ENCODE measurements at regions not wholly inside any gene's neighbourhood (a gene's known extent, or its start where the extent isn't known, plus 50 kb on each side); places are given as distances from the start of the nearest gene placed in this dataset.

DNA sequence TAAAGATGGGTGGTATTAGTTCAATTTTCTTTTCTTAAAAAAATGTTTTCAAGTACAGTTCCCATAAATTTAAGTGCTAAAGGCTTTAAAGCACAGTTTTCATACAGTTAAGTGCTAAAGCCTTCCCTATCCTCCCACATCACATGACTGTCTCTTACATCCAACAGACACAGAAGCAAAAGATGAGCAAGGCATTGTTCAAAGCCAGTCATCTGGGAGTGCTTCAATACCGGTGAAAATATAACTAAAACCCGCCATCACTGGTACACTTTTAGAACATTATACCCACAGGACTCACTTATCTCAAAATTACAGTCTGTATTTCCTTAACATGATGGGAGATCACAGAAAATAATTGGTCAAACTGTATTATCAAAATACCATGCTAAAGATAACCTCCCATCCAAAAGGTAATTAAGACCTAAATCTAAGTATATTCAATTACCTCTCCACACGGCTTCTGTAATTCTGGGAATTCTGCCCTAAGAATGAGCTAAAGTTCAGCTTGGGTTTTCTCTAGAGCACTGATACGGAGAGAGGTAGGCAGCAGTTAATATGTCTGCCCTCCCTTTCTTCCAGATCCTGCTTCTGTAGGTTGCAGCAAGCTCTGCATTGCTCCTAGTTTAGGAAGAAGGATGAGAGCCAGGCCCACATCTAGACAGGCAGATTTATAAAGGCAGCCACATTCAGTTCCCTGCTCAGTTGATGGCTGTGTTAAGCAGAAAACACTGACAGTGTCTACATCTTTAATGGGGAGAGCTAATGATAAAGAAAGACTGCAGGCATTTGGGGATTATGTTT is 474.8 kb upstream of the PFKP start:
- TF ChIP-seq CTCF (IDR thresholded peaks at IDR 0.05; ENCODE audit: extremely low read depth, missing control alignments), result no peak
- DNase-seq (ENCODE audit: low spot score), result no peak

- no peak for DNase-seq (ENCODE audit: low spot score)
- TF ChIP-seq CTCF (IDR thresholded peaks at IDR 0.05; ENCODE audit: extremely low read depth, missing control alignments), result no peak
Measured at GRCh38 chr10:2589196-2589595, 478.2 kb upstream of the PFKP start.

GRCh38 chr10:2584385-2584784 is 483.0 kb upstream of the PFKP start:
- no peak for TF ChIP-seq CTCF (IDR thresholded peaks at IDR 0.05; ENCODE audit: extremely low read depth, missing control alignments)
- DNase-seq (ENCODE audit: low spot score), result no peak

DNA sequence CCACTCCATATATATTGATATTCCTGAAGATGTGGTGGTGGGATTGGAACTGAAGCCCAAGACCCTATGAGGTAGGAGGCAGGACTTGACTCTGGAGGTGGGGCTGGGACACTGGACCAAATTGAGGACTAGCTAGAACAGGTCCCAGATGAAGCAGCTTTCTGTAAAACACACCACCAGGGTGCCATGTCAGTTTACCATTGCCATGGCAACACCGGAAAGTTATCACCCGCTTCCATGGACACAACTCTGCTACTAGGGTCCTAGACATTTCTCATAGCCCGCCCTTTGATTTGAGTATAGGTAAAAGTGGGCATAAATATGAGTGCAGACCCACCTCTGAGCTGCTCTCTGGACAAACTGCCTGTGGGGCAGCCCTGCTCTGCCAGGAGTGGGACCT is 490.5 kb upstream of the PFKP start:
- TF ChIP-seq CTCF (IDR thresholded peaks at IDR 0.05; ENCODE audit: extremely low read depth, missing control alignments), result no peak

GRCh38 chr10:2575460-2575859 is 491.9 kb upstream of the PFKP start:
- TF ChIP-seq CTCF (IDR thresholded peaks at IDR 0.05; ENCODE audit: extremely low read depth, missing control alignments), result no peak
- DNase-seq (ENCODE audit: low spot score), result no peak

More for the DNA sequence above, 490.5 kb upstream of the PFKP start:
- DNase-seq (ENCODE audit: low spot score), result no peak

GRCh38 chr10:2572611-2573010 is 494.7 kb upstream of the PFKP start:
- TF ChIP-seq CTCF (IDR thresholded peaks at IDR 0.05; ENCODE audit: extremely low read depth, missing control alignments), result no peak
- no peak for DNase-seq (ENCODE audit: low spot score)

- TF ChIP-seq CTCF (IDR thresholded peaks at IDR 0.05; ENCODE audit: extremely low read depth, missing control alignments), result no peak
- no peak for DNase-seq (ENCODE audit: low spot score)
Measured at GRCh38 chr10:2556883-2557282, 510.5 kb upstream of the PFKP start.

Data from GM20000 (cell line).